ENCODE measurements at regions not wholly inside any gene's neighbourhood (a gene's known extent, or its start where the extent isn't known, plus 50 kb on each side); places are given as distances from the start of the nearest gene placed in this dataset.
"Not testable (repeated sequence)": the region's sequence is repeated elsewhere in the genome, so short reads cannot be mapped to it uniquely, and the experiment has no call there.

- Mint-ChIP-seq H3K4me1 (peaks cover 9% of the 10 kb centered on the region), H3K9me3 (peaks cover 2% of the 10 kb centered on the region), H3K27me3 (ENCODE audit: low read depth) (peaks cover 2% of the 10 kb centered on the region), H3K4me3 (no peak overlapping the region), H3K36me3 (ENCODE audit: low read depth) (no peaks in the 10 kb centered on the region), H3K27ac (ENCODE audit: unreplicated experiment) (no peak overlapping the region)
- no peak for TF ChIP-seq CTCF (conservative IDR thresholded peaks at IDR 0.05)
- no peak for DNase-seq (ENCODE audit: low read depth, low spot score)
These were observed 561.3 kb upstream of the KLF4 start for GRCh38 chr9:108050894-108051293.

GRCh38 chr9:108049671-108050494, 560.3 kb upstream of the KLF4 start:
- Mint-ChIP-seq H3K9me3 (peaks cover 2% of the 10 kb centered on the region), H3K36me3 (ENCODE audit: low read depth) (no peaks in the 10 kb centered on the region), H3K27ac (ENCODE audit: unreplicated experiment) (no peak overlapping the region), H3K27me3 (ENCODE audit: low read depth) (peaks cover 2% of the 10 kb centered on the region), H3K4me1 (peaks cover 9% of the 10 kb centered on the region), H3K4me3 (no peak overlapping the region)
- no peak for DNase-seq (ENCODE audit: low read depth, low spot score)
- TF ChIP-seq CTCF (conservative IDR thresholded peaks at IDR 0.05) = no peak

GRCh38 chr9:108049026-108049607, 559.5 kb upstream of the KLF4 start:
- H3K27ac Mint-ChIP-seq (ENCODE audit: unreplicated experiment) = no peak overlapping the region

DNA sequence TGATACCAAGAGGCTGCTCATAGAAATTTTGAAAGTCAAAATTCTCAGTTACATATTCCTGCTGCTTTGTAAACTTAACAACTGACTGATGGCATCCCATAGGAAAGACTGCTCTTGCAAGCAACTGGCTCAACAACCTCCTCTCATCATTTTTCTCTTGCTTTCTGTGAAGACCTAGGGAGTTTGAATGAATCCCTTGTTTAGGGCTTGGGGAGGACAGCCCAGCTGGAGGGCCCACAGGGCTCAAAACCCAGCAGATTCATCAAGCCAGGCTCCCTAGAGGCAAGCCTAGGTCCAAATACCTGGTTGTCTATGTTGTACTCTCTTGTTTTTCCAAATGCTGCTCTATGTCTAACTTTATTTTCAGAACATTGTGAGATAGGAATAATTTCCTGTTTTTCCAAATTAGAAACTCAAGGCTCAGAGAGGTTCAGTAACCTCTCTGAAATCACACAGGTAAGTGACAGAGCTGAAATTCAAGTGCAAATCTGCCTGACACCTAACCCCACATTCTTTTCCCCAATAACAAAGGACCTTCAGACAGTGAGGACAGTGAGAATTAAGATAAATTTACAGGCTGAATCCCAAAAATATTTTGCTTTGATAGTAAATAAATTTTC, 558.9 kb upstream of the KLF4 start:
- DNase-seq (ENCODE audit: low read depth, low spot score) = no peak
- peaks cover 2% of the 10 kb centered on the region for H3K36me3 Mint-ChIP-seq (ENCODE audit: low read depth)
- H3K4me3 Mint-ChIP-seq = no peak overlapping the region
- H3K4me1 Mint-ChIP-seq = peaks cover 1% of the 10 kb centered on the region
- H3K27me3 Mint-ChIP-seq (ENCODE audit: low read depth) = peaks cover 2% of the 10 kb centered on the region
- peaks cover 6% of the 10 kb centered on the region for H3K9me3 Mint-ChIP-seq
- H3K27ac Mint-ChIP-seq (ENCODE audit: unreplicated experiment) = no peak overlapping the region
- TF ChIP-seq CTCF (conservative IDR thresholded peaks at IDR 0.05) = no peak

More at GRCh38 chr9:108049026-108049607, 559.5 kb upstream of the KLF4 start:
- Mint-ChIP-seq H3K4me3 (no peak overlapping the region), H3K9me3 (peaks cover 2% of the 10 kb centered on the region), H3K4me1 (peaks cover 5% of the 10 kb centered on the region), H3K27me3 (ENCODE audit: low read depth) (peaks cover 2% of the 10 kb centered on the region), H3K36me3 (ENCODE audit: low read depth) (no peaks in the 10 kb centered on the region)
- TF ChIP-seq CTCF (conservative IDR thresholded peaks at IDR 0.05) = no peak
- DNase-seq (ENCODE audit: low read depth, low spot score) = no peak

GRCh38 chr9:108047777-108048176, 558.2 kb upstream of the KLF4 start:
- not testable (repeated sequence) for H3K27ac Mint-ChIP-seq (ENCODE audit: unreplicated experiment); H3K36me3 Mint-ChIP-seq (ENCODE audit: low read depth); H3K4me3 Mint-ChIP-seq; H3K4me1 Mint-ChIP-seq; DNase-seq (ENCODE audit: low read depth, low spot score); H3K27me3 Mint-ChIP-seq (ENCODE audit: low read depth); H3K9me3 Mint-ChIP-seq

GRCh38 chr9:108047264-108047663, 557.7 kb upstream of the KLF4 start:
- Mint-ChIP-seq H3K36me3 (ENCODE audit: low read depth) (peaks cover 3% of the 10 kb centered on the region), H3K4me3 (no peak overlapping the region), H3K9me3 (peaks cover 7% of the 10 kb centered on the region), H3K27me3 (ENCODE audit: low read depth) (peaks cover 2% of the 10 kb centered on the region), H3K27ac (ENCODE audit: unreplicated experiment) (no peak overlapping the region), H3K4me1 (no peaks in the 10 kb centered on the region)
- no peak for DNase-seq (ENCODE audit: low read depth, low spot score)
- TF ChIP-seq CTCF (conservative IDR thresholded peaks at IDR 0.05) = no peak

All from neural crest cell (in vitro differentiated cells).